SU-DHL-6 (cell line): ENCODE measurements at regions not wholly inside any gene's neighbourhood (a gene's known extent, or its start where the extent isn't known, plus 50 kb on each side); places are given as distances from the start of the nearest gene placed in this dataset.

Experiments
- H2AFZ ChIP-seq: fragments of 200-600 bp; sonication (generic); 2 replicates; pipeline ENCODE4 v1.6.1; 2014; ENCODE audit warnings: low read depth, mild to moderate bottlenecking, moderate library complexity, mixed read lengths, antibody characterized with exemption, low read length; ENCODE audit not compliant: severe bottlenecking
- H3F3A ChIP-seq: fragments of 200-600 bp; shearing (Covaris generic); 2 replicates; pipeline ENCODE4 v1.6.0; 2016; ENCODE audit warnings: antibody characterized with exemption, mild to moderate bottlenecking; ENCODE audit not compliant: insufficient read depth
- H3K27ac ChIP-seq: fragments of 200-600 bp; sonication (generic); 2 replicates; pipeline ENCODE4 v1.5.1; 2016; ENCODE audit warnings: low read depth, mild to moderate bottlenecking, low read length, moderate library complexity, mixed read lengths
- H3K27me3 ChIP-seq: fragments of 200-600 bp; sonication (generic), shearing (Covaris generic); 2 replicates; pipeline ENCODE4 v1.6.0; 2014; ENCODE audit warnings: mild to moderate bottlenecking, low read length
- H3K36me3 ChIP-seq: fragments of 200-600 bp; sonication (generic); 2 replicates; pipeline ENCODE4 v1.6.1; 2014; ENCODE audit warnings: mild to moderate bottlenecking, low read length, mixed read lengths
- H3K4me2 ChIP-seq: fragments of 300-600, 200-600 bp; shearing (Covaris generic), sonication (generic); 2 replicates; pipeline ENCODE4 v1.6.0; 2014; ENCODE audit warnings: low read length, low read depth, mild to moderate bottlenecking; ENCODE audit not compliant: poor library complexity, severe bottlenecking
- H3K4me3 ChIP-seq: fragments of 200-600 bp; sonication (generic); 2 replicates; pipeline ENCODE4 v1.5.1; 2014; ENCODE audit warnings: antibody characterized with exemption, low read length, mild to moderate bottlenecking, mixed read lengths; ENCODE audit not compliant: insufficient read depth, poor library complexity, severe bottlenecking
- H3K79me2 ChIP-seq: fragments of 200-600 bp; sonication (generic); 2 replicates; pipeline ENCODE4 v1.6.1; 2014; ENCODE audit warnings: mild to moderate bottlenecking, low read length, moderate library complexity; ENCODE audit not compliant: insufficient read depth
- H3K9ac ChIP-seq: fragments of 200-600 bp; sonication (generic); 2 replicates; pipeline ENCODE4 v1.7.0; 2014; ENCODE audit warnings: mild to moderate bottlenecking, low read length
- H3K9me2 ChIP-seq: fragments of 200-600 bp; sonication (generic); replicated peaks from 2 replicates; pipeline ENCODE4 v1.6.1; 2014; ENCODE audit warnings: low read length; ENCODE audit not compliant: insufficient read depth
- H3K9me3 ChIP-seq: fragments of 200-600 bp; sonication (generic); 2 replicates; pipeline ENCODE4 v1.6.1; 2014; ENCODE audit warnings: low read length, mixed read lengths; ENCODE audit not compliant: insufficient read depth
- H4K20me1 ChIP-seq: fragments of 200-600 bp; sonication (generic); 2 replicates; pipeline ENCODE4 v1.6.1; 2014; ENCODE audit warnings: low read depth, mild to moderate bottlenecking, antibody characterized with exemption, low read length, moderate library complexity, mixed read lengths
- EZH2phosphoT487 ChIP-seq: fragments of 200-600 bp; sonication (generic), shearing (Covaris generic); conservative IDR thresholded peaks from 2 replicates; pipeline ENCODE4 v1.6.1; 2018; ENCODE audit warnings: mild to moderate bottlenecking, antibody characterized with exemption, low read length, moderate library complexity, mixed read lengths
- TF ChIP-seq, protein P1 (sequence below): fragments of 200-600 bp; sonication (generic); IDR thresholded peaks from one replicate; pipeline ENCODE4 v1.5.1; 2017; ENCODE audit warnings: antibody characterized with exemption, mild to moderate bottlenecking, low read length, moderate library complexity; ENCODE audit not compliant: insufficient read depth, poor library complexity, severe bottlenecking

DNA sequence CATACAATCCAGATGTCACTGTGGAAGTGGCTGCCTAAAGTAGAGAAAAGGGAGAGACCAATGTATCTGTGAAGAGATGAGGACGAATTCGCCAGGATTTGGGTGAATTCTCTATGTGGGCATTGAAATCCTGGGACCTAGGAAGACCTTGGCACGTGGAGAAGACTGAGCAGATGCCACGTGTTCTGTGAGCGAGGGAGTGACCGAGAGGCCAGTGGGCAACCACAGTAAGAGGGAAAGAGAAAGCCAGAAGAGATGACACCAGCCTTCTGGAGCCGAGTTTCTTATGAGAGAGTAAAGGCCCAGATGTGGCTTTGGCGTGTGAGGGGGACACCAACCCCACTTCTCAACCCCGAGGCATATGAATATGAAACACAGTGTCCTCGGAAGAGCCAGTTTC, 228.1 kb downstream of the BUD13 start:
- no peak overlapping the region for H3K4me3 ChIP-seq

DNA sequence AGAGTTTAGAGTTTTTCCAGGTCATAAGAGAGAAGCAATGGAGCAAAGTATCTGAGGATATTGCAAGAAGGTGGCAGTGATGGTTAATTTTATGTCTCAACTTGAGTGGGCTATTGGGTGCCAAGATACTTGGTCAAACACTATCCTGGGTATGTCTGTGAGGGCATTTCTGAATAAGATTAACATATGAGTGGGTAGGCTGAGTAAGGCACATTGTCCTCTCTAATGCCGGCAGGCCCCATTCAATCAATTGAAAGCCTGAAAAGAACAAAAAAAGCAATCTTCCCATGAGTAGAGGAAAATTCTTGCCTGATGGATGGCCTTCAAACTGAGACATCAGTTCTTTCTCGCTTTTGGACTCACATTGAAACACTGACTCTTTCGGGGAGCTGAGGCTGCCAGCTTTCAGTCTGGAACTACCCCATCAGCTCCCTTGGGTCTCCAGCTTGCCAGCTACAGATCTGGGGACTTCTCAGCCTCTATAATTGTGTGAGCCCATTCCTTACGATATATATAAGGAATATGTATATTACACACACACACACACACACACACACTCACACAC, 228.8 kb downstream of the BUD13 start:
- Histone ChIP-seq H3K9ac (no peak overlapping the region), H3K4me2 (no peak overlapping the region), H3K36me3 (no peaks in the 10 kb centered on the region), H3K27me3 (no peaks in the 10 kb centered on the region), H3K9me3 (no peaks in the 10 kb centered on the region), H2AFZ (no peak overlapping the region), H3K27ac (no peak overlapping the region), H3K9me2 (no peaks in the 10 kb centered on the region), H4K20me1 (no peaks in the 10 kb centered on the region), H3K79me2 (no peaks in the 10 kb centered on the region), H3F3A (no peaks in the 10 kb centered on the region), H3K4me3 (no peak overlapping the region)
- TF ChIP-seq EZH2phosphoT487, result no peak
- TF ChIP-seq, protein P1, sequence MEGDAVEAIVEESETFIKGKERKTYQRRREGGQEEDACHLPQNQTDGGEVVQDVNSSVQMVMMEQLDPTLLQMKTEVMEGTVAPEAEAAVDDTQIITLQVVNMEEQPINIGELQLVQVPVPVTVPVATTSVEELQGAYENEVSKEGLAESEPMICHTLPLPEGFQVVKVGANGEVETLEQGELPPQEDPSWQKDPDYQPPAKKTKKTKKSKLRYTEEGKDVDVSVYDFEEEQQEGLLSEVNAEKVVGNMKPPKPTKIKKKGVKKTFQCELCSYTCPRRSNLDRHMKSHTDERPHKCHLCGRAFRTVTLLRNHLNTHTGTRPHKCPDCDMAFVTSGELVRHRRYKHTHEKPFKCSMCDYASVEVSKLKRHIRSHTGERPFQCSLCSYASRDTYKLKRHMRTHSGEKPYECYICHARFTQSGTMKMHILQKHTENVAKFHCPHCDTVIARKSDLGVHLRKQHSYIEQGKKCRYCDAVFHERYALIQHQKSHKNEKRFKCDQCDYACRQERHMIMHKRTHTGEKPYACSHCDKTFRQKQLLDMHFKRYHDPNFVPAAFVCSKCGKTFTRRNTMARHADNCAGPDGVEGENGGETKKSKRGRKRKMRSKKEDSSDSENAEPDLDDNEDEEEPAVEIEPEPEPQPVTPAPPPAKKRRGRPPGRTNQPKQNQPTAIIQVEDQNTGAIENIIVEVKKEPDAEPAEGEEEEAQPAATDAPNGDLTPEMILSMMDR, result no peak

More for the DNA sequence above, 228.1 kb downstream of the BUD13 start:
- no peak overlapping the region for H3K4me2 ChIP-seq
- H3K27me3 ChIP-seq, result no peaks in the 10 kb centered on the region
- no peaks in the 10 kb centered on the region for H3K9me2 ChIP-seq
- no peaks in the 10 kb centered on the region for H3K9me3 ChIP-seq
- no peaks in the 10 kb centered on the region for H3K79me2 ChIP-seq
- H4K20me1 ChIP-seq, result no peaks in the 10 kb centered on the region
- H3K36me3 ChIP-seq, result no peaks in the 10 kb centered on the region
- no peak overlapping the region for H3K27ac ChIP-seq
- H3K9ac ChIP-seq, result no peak overlapping the region
- no peak overlapping the region for H2AFZ ChIP-seq
- TF ChIP-seq, protein P1, result no peak
- TF ChIP-seq EZH2phosphoT487, result no peak
- no peaks in the 10 kb centered on the region for H3F3A ChIP-seq

DNA sequence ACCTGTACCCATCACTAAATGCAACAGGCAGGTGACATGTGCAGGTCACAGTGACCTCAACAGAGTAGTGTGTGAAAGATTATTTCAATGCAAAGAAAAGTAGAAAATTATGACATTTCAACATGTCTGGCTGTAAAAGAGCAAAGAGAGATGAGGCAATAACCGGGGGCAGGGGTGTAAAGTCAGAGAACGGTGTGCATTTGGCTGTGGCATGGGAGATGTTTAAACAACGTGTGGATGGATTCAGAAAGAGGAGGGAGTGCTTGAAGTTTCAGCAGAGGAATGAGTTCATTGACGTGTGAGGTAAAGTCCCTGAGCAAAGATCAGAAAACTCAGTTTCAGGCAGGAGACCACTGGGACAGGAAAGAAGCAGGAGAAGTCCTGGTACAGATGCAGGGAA, 229.7 kb downstream of the BUD13 start:
- Histone ChIP-seq H3K9ac (no peak overlapping the region), H3K4me3 (no peak overlapping the region), H3K9me3 (no peaks in the 10 kb centered on the region), H3K27me3 (no peaks in the 10 kb centered on the region), H2AFZ (no peak overlapping the region), H3F3A (no peaks in the 10 kb centered on the region), H3K79me2 (no peaks in the 10 kb centered on the region), H3K27ac (no peak overlapping the region), H3K4me2 (no peak overlapping the region), H3K36me3 (no peaks in the 10 kb centered on the region), H4K20me1 (no peaks in the 10 kb centered on the region), H3K9me2 (no peaks in the 10 kb centered on the region)
- no peak for TF ChIP-seq EZH2phosphoT487

DNA sequence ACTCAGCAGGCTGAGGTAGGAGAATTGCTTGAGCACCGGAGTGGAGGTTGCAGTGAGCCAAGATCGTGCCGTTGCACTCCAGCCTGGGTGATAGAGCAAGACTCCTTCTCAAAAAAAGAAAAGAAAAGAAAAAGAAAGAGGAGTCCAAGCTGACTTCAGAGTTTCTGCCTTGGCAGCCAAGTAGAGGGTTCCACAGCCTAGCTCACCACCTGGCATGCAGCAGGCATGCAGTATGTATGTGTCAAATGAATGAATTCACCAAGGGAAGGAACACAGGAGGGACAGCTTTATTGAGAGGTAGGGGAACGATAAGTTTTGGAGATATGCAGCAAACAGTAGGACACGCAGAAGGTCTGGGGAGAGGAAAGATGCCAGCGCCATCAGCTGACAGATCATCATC, 230.4 kb downstream of the BUD13 start:
- H2AFZ ChIP-seq, result no peak overlapping the region
- H4K20me1 ChIP-seq, result no peaks in the 10 kb centered on the region
- H3K9me3 ChIP-seq, result no peaks in the 10 kb centered on the region
- H3K36me3 ChIP-seq, result no peaks in the 10 kb centered on the region
- H3K4me2 ChIP-seq, result no peak overlapping the region
- no peaks in the 10 kb centered on the region for H3K9me2 ChIP-seq
- H3K27me3 ChIP-seq, result no peaks in the 10 kb centered on the region
- no peak overlapping the region for H3K27ac ChIP-seq
- no peak overlapping the region for H3K9ac ChIP-seq
- no peaks in the 10 kb centered on the region for H3K79me2 ChIP-seq
- no peaks in the 10 kb centered on the region for H3F3A ChIP-seq
- no peak overlapping the region for H3K4me3 ChIP-seq
- no peak for TF ChIP-seq EZH2phosphoT487
- TF ChIP-seq, protein P1, result no peak
